NCI-H82 (cell line): ENCODE measurements at regions not wholly inside any gene's neighbourhood (a gene's known extent, or its start where the extent isn't known, plus 50 kb on each side); places are given as distances from the start of the nearest gene placed in this dataset.
"Not testable (repeated sequence)": the region's sequence is repeated elsewhere in the genome, so short reads cannot be mapped to it uniquely, and the experiment has no call there.

ENCODE experiments used
- DNase-seq: peaks from one replicate; lab custom pipeline; 2025; lab: John Stamatoyannopoulos, UW

GRCh38 chr10:42367532-42368230 is 270.7 kb downstream of the ZNF33B start:
- peak; percentile 80 for DNase-seq

- DNase-seq: no peak
Measured at GRCh38 chr10:42351745-42352144, 286.6 kb downstream of the ZNF33B start.

- not testable (repeated sequence) for DNase-seq
Measured at GRCh38 chr10:42336593-42337337, 301.6 kb downstream of the ZNF33B start.

- DNase-seq: not testable (repeated sequence)
Measured at GRCh38 chr10:42335653-42336296, 302.6 kb downstream of the ZNF33B start.

GRCh38 chr10:42304341-42304740 is 334.0 kb downstream of the ZNF33B start:
- DNase-seq: no peak

GRCh38 chr10:42281896-42282295 is 356.5 kb downstream of the ZNF33B start:
- not testable (repeated sequence) for DNase-seq

- not testable (repeated sequence) for DNase-seq
Measured at GRCh38 chr10:42269788-42270187, 368.6 kb downstream of the ZNF33B start.

- not testable (repeated sequence) for DNase-seq
Measured at GRCh38 chr10:42263259-42263658, 375.1 kb downstream of the ZNF33B start.

GRCh38 chr10:42243002-42243401 is 395.4 kb downstream of the ZNF33B start:
- not testable (repeated sequence) for DNase-seq

- DNase-seq: peak; percentile 0
Measured at GRCh38 chr10:42242135-42242805, 396.1 kb downstream of the ZNF33B start.

- not testable (repeated sequence) for DNase-seq
Measured at GRCh38 chr10:42236401-42236800, 402.0 kb downstream of the ZNF33B start.

- not testable (repeated sequence) for DNase-seq
Measured at GRCh38 chr10:42235736-42236135, 402.6 kb downstream of the ZNF33B start.

GRCh38 chr10:42235241-42235640 is 403.1 kb downstream of the ZNF33B start:
- DNase-seq: not testable (repeated sequence)

GRCh38 chr10:42234506-42234905 is 403.9 kb downstream of the ZNF33B start:
- not testable (repeated sequence) for DNase-seq

GRCh38 chr10:42233461-42234206 is 404.7 kb downstream of the ZNF33B start:
- DNase-seq: not testable (repeated sequence)

GRCh38 chr10:42232955-42233354 is 405.4 kb downstream of the ZNF33B start:
- not testable (repeated sequence) for DNase-seq

GRCh38 chr10:42230812-42231211 is 407.6 kb downstream of the ZNF33B start:
- not testable (repeated sequence) for DNase-seq

- DNase-seq: not testable (repeated sequence)
Measured at GRCh38 chr10:42230115-42230514, 408.3 kb downstream of the ZNF33B start.

- DNase-seq: not testable (repeated sequence)
Measured at GRCh38 chr10:42227859-42228258, 410.5 kb downstream of the ZNF33B start.

GRCh38 chr10:42193588-42193987 is 444.8 kb downstream of the ZNF33B start:
- DNase-seq: not testable (repeated sequence)

- peak; percentile 6 for DNase-seq
Measured at GRCh38 chr10:42192450-42192849, 445.9 kb downstream of the ZNF33B start.
